ENCODE measurements at regions not wholly inside any gene's neighbourhood (a gene's known extent, or its start where the extent isn't known, plus 50 kb on each side); places are given as distances from the start of the nearest gene placed in this dataset.

DNA sequence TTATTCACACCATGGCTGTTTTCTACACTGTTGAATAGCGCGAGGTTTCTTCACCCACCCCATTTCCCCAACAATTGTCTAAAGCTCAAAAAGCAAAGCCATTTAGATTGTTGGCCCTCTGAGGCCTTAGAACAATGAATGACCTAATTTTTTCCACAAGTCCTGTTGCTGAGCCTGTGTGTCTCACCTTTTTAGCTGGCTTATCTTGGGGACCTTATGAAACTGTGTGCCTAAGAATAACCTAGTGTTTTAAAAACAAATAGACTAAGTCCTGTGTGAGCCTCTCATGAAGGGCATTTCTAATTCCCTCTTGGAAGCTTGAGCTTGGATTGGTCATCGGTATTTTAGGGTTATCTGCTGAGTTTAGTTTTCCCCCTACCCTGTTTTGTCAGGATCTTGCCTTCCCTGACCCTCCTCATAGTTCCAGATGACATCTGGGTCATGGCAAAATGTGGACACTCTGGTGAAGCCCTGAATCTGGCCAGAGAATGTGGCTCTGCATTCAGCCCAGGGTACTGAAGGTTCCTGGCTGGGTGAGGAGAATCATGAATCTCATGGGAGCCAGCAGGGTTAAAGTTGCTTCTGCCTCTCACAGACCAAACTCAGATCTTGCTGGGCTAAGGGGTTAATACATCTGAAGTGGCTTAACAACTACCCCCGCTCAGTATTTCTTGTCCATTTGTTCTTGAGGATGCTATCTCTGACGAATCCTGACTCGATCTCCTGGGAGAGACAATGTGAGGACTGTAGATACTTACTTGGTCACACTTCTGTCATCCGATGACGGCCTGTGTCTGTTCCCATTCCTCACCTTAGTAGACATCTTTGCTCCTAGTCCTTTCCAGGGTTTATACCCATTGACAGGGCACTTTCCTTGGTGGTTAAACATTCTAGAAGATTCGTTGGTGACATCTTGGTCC, 104.2 kb upstream of the MAP4K3 start:
- H3K27ac Mint-ChIP-seq (ENCODE audit: unreplicated experiment): no peak overlapping the region
- no TSS peak for BruUV-seq (replicated peaks)
- no peak overlapping the region for H3K4me3 Mint-ChIP-seq (ENCODE audit: low read depth, unreplicated experiment)
- DNase-seq: no peak
- H3K9me3 Mint-ChIP-seq (ENCODE audit: low read depth, unreplicated experiment): no peaks in the 10 kb centered on the region
- H3K27me3 Mint-ChIP-seq (ENCODE audit: unreplicated experiment): peaks cover 12% of the 10 kb centered on the region
- TF ChIP-seq, protein P1, sequence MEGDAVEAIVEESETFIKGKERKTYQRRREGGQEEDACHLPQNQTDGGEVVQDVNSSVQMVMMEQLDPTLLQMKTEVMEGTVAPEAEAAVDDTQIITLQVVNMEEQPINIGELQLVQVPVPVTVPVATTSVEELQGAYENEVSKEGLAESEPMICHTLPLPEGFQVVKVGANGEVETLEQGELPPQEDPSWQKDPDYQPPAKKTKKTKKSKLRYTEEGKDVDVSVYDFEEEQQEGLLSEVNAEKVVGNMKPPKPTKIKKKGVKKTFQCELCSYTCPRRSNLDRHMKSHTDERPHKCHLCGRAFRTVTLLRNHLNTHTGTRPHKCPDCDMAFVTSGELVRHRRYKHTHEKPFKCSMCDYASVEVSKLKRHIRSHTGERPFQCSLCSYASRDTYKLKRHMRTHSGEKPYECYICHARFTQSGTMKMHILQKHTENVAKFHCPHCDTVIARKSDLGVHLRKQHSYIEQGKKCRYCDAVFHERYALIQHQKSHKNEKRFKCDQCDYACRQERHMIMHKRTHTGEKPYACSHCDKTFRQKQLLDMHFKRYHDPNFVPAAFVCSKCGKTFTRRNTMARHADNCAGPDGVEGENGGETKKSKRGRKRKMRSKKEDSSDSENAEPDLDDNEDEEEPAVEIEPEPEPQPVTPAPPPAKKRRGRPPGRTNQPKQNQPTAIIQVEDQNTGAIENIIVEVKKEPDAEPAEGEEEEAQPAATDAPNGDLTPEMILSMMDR (IDR thresholded peaks at IDR 0.05; ENCODE audit: unreplicated experiment): no peak
- CTCF ChIA-PET: no interaction called here
- H3K4me1 Mint-ChIP-seq (ENCODE audit: low read depth, unreplicated experiment): no peaks in the 10 kb centered on the region
- intact Hi-C loops (cut with micrococcal nuclease; ENCODE audit: unreplicated experiment): no loop called here
- H3K36me3 Mint-ChIP-seq (ENCODE audit: insufficient read depth, unreplicated experiment): peaks cover 5% of the 10 kb centered on the region

DNA sequence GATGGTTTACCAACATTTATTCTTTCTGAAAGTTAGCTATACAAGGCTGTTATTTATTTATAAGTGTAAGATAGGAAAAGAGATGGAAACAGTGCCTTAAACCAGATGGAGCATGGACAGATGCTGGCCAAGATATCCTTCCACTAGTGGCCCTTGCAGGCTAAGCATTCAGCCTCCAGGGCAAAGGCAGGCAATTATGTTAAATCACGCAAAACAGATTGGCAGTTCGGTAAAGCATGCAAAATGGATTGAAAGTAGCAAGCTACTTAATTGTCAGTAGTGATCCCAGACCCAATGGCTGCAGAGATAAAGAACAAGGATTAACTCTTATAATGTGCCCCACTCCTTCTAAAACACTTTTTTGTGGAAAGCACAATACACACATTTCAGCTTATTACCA, 105.4 kb upstream of the MAP4K3 start:
- H3K27ac Mint-ChIP-seq (ENCODE audit: unreplicated experiment): no peak overlapping the region
- no peak for DNase-seq
- no TSS peak for BruUV-seq (replicated peaks)
- H3K27me3 Mint-ChIP-seq (ENCODE audit: unreplicated experiment): peaks cover 12% of the 10 kb centered on the region
- H3K4me3 Mint-ChIP-seq (ENCODE audit: low read depth, unreplicated experiment): no peak overlapping the region
- CTCF ChIA-PET: no interaction called here
- TF ChIP-seq, protein P1 (IDR thresholded peaks at IDR 0.05; ENCODE audit: unreplicated experiment): no peak
- intact Hi-C loops (cut with micrococcal nuclease; ENCODE audit: unreplicated experiment): no loop called here
- H3K36me3 Mint-ChIP-seq (ENCODE audit: insufficient read depth, unreplicated experiment): peaks cover 4% of the 10 kb centered on the region
- peaks cover 10% of the 10 kb centered on the region for H3K4me1 Mint-ChIP-seq (ENCODE audit: low read depth, unreplicated experiment)
- H3K9me3 Mint-ChIP-seq (ENCODE audit: low read depth, unreplicated experiment): peaks cover 4% of the 10 kb centered on the region

GRCh38 chr2:39545957-39546356, 108.9 kb upstream of the MAP4K3 start:
- intact Hi-C loops (cut with micrococcal nuclease; ENCODE audit: unreplicated experiment): no loop called here
- Mint-ChIP-seq H3K36me3 (ENCODE audit: insufficient read depth, unreplicated experiment) (peaks cover 5% of the 10 kb centered on the region), H3K9me3 (ENCODE audit: low read depth, unreplicated experiment) (peaks cover 6% of the 10 kb centered on the region), H3K4me1 (ENCODE audit: low read depth, unreplicated experiment) (peaks cover 31% of the 10 kb centered on the region), H3K27ac (ENCODE audit: unreplicated experiment) (no peak overlapping the region), H3K27me3 (ENCODE audit: unreplicated experiment) (peaks cover 12% of the 10 kb centered on the region), H3K4me3 (ENCODE audit: low read depth, unreplicated experiment) (no peak overlapping the region)
- BruUV-seq (replicated peaks): no TSS peak
- no peak for DNase-seq
- TF ChIP-seq, protein P1 (IDR thresholded peaks at IDR 0.05; ENCODE audit: unreplicated experiment): no peak
- CTCF ChIA-PET: no interaction called here

- H3K36me3 Mint-ChIP-seq (ENCODE audit: insufficient read depth, unreplicated experiment): peaks cover 5% of the 10 kb centered on the region
- TF ChIP-seq, protein P1 (IDR thresholded peaks at IDR 0.05; ENCODE audit: unreplicated experiment): no peak
- no peak for DNase-seq
- H3K4me3 Mint-ChIP-seq (ENCODE audit: low read depth, unreplicated experiment): no peak overlapping the region
- intact Hi-C loops (cut with micrococcal nuclease; ENCODE audit: unreplicated experiment): no loop called here
- no peak overlapping the region for H3K27ac Mint-ChIP-seq (ENCODE audit: unreplicated experiment)
- BruUV-seq (replicated peaks): no TSS peak
- CTCF ChIA-PET: interaction anchor here (1.0 kb wide), 1 partner anchor 22 kb away, joined by 3 read pairs; no protein-coding TSS in a partner anchor
- peaks cover 6% of the 10 kb centered on the region for H3K9me3 Mint-ChIP-seq (ENCODE audit: low read depth, unreplicated experiment)
- peaks cover 33% of the 10 kb centered on the region for H3K4me1 Mint-ChIP-seq (ENCODE audit: low read depth, unreplicated experiment)
- H3K27me3 Mint-ChIP-seq (ENCODE audit: unreplicated experiment): peaks cover 12% of the 10 kb centered on the region
These were observed 109.3 kb upstream of the MAP4K3 start for GRCh38 chr2:39546409-39546808.
